ENCODE measurements at regions not wholly inside any gene's neighbourhood (a gene's known extent, or its start where the extent isn't known, plus 50 kb on each side); places are given as distances from the start of the nearest gene placed in this dataset.

DNA sequence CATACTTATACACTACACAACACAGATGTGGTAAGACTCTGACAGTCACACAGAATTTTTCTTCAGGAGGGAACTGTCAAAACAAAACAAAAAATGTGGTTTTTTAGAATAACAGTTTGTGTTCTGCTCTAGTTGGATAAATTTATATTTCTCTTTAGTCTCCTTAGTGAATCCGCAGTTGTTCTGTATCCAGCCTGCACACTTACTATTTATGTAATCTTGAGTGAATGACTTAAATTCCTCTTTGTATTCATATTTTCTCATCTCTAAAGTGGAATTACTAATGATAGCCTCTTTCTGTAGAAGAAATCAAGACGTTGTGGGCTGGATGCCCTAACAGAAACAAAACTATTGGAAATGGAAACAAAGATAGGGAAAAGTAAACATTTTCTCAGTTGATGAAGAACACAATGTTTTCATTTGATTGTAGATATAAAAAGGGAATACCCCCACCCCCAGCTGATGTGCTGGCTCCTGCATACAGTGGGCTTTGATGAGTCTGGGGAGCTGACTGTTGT is 375.2 kb downstream of the TRIB2 start:
- TF ChIP-seq, protein P1, sequence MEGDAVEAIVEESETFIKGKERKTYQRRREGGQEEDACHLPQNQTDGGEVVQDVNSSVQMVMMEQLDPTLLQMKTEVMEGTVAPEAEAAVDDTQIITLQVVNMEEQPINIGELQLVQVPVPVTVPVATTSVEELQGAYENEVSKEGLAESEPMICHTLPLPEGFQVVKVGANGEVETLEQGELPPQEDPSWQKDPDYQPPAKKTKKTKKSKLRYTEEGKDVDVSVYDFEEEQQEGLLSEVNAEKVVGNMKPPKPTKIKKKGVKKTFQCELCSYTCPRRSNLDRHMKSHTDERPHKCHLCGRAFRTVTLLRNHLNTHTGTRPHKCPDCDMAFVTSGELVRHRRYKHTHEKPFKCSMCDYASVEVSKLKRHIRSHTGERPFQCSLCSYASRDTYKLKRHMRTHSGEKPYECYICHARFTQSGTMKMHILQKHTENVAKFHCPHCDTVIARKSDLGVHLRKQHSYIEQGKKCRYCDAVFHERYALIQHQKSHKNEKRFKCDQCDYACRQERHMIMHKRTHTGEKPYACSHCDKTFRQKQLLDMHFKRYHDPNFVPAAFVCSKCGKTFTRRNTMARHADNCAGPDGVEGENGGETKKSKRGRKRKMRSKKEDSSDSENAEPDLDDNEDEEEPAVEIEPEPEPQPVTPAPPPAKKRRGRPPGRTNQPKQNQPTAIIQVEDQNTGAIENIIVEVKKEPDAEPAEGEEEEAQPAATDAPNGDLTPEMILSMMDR (IDR thresholded peaks at IDR 0.05; ENCODE audit: low read depth, low read length), result no peak
- no peak for TF ChIP-seq EZH2phosphoT487 (IDR thresholded peaks at IDR 0.05; ENCODE audit: low read depth)

Measured in OCI-LY3 (cell line).